H1 (cell line): ENCODE measurements at regions not wholly inside any gene's neighbourhood (a gene's known extent, or its start where the extent isn't known, plus 50 kb on each side); places are given as distances from the start of the nearest gene placed in this dataset.

Source experiments
- CTCF ChIA-PET: fragments of 300-600 bp; sonication (Branson Sonifier 250); formaldehyde crosslinking; loops from one replicate; lab custom pipeline; 2021; ENCODE audit not compliant: partially characterized antibody; lab: Charles Lee
- POLR2A ChIA-PET: fragments of 300-600 bp; sonication (Branson Sonifier 250); formaldehyde crosslinking; loops from one replicate; lab custom pipeline; 2021; ENCODE audit warnings: inconsistent platforms; ENCODE audit not compliant: partially characterized antibody; lab: Charles Lee
- DNase-seq, 2 experiments: peaks; one replicate each; pipeline versions ENCODE4 v3.0.0 to v3.0.0-alpha.2; 2010 to 2022; ENCODE audit warnings: low spot score in 2 of 2, low read depth in 1 of 2, mixed read lengths in 1 of 2
- FAIRE-seq: peaks from 2 replicates; lab custom pipeline; 2011; peaks lifted over from hg19 to GRCh38; lab: Jason Lieb, UNC
- H2AFZ ChIP-seq: 2 replicates; pipeline ENCODE4 v1.8.1; 2012; ENCODE audit warnings: low read length, inconsistent platforms
- H2AK5ac ChIP-seq: 2 replicates; pipeline ENCODE4 v1.6.1; 2013; ENCODE audit warnings: low read depth, low read length
- H2BK120ac ChIP-seq: replicated peaks from 2 replicates; pipeline ENCODE3; 2013; ENCODE audit warnings: low read depth, low read length, inconsistent platforms
- H2BK12ac ChIP-seq: 2 replicates; pipeline ENCODE4 v1.6.1; 2013; ENCODE audit warnings: low read depth, low read length
- H2BK15ac ChIP-seq: 2 replicates; pipeline ENCODE4 v1.6.1; 2013; ENCODE audit warnings: low read length
- H2BK20ac ChIP-seq: 2 replicates; pipeline ENCODE4 v1.6.1; 2013; ENCODE audit warnings: low read length
- H2BK5ac ChIP-seq: 2 replicates; pipeline ENCODE4 v1.6.1; 2013; ENCODE audit warnings: low read depth, low read length
- H3K14ac ChIP-seq: 2 replicates; pipeline ENCODE4 v1.6.1; 2013; ENCODE audit warnings: inconsistent platforms; ENCODE audit not compliant: insufficient read length
- H3K18ac ChIP-seq: 2 replicates; pipeline ENCODE4 v1.6.1; 2013; ENCODE audit warnings: low read length; ENCODE audit errors: extremely low read depth
- H3K23ac ChIP-seq: 2 replicates; pipeline ENCODE4 v1.6.1; 2013; ENCODE audit warnings: inconsistent platforms; ENCODE audit not compliant: insufficient read length
- H3K23me2 ChIP-seq: 2 replicates; pipeline ENCODE4 v1.6.1; 2013; ENCODE audit warnings: low read depth, low read length
- H3K27ac ChIP-seq: 2 replicates; pipeline ENCODE4 v1.6.1; 2011; ENCODE audit warnings: low read depth, low read length, inconsistent platforms
- H3K27me3 ChIP-seq, 4 experiments: replicated peaks in 1 of 4; 1 replicate in 1 of 4; 2 replicates in 3 of 4; pipeline versions ENCODE4 v1.6.1 to v1.8.1; 2011 to 2013; ENCODE audit warnings: low read length in 3 of 4, mild to moderate bottlenecking in 3 of 4, inconsistent platforms in 2 of 4, mixed read lengths in 2 of 4, moderate library complexity in 1 of 4; ENCODE audit not compliant: control insufficient read depth in 3 of 4, insufficient read depth in 3 of 4; ENCODE audit errors: extremely low read depth in 1 of 4
- H3K36me3 ChIP-seq, 4 experiments: 2 replicates each; pipeline versions ENCODE4 v1.6.1 to v1.8.1; 2011 to 2013; ENCODE audit warnings: mild to moderate bottlenecking in 4 of 4, low read length in 3 of 4, moderate library complexity in 2 of 4, control low read depth in 1 of 4, inconsistent platforms in 1 of 4; ENCODE audit not compliant: insufficient read depth in 4 of 4, control insufficient read depth in 2 of 4
- H3K4ac ChIP-seq: replicated peaks from 2 replicates; pipeline ENCODE3; 2013; ENCODE audit warnings: low read length, low read depth, mixed read lengths, inconsistent platforms; ENCODE audit not compliant: insufficient read length
- H3K4me1 ChIP-seq, 4 experiments: replicated peaks in 1 of 4; 1 replicate in 1 of 4; 2 replicates in 3 of 4; pipeline versions ENCODE4 v1.6.1 to v1.8.1; 2011 to 2013; ENCODE audit warnings: low read length in 3 of 4, inconsistent platforms in 2 of 4, mixed read lengths in 1 of 4; ENCODE audit not compliant: insufficient read depth in 4 of 4, control insufficient read depth in 3 of 4
- H3K4me2 ChIP-seq, 2 experiments: 2 replicates each; pipeline versions ENCODE4 v1.6.1 to v1.8.1; 2011 to 2013; ENCODE audit warnings: low read depth in 2 of 2, low read length in 2 of 2, control low read depth in 1 of 2, inconsistent platforms in 1 of 2, mild to moderate bottlenecking in 1 of 2; ENCODE audit not compliant: insufficient read depth in 1 of 2
- H3K4me3 ChIP-seq, 4 experiments: fragments of 200-600, 300-600 bp in 1 of 4; sonication (generic), shearing (Covaris generic), sonication (Bioruptor Twin) in 1 of 4; 2 replicates each; pipeline versions ENCODE4 v1.5.1 to v1.8.1; 2011 to 2016; ENCODE audit warnings: low read length in 4 of 4, low read depth in 3 of 4, control low read depth in 2 of 4, inconsistent platforms in 2 of 4, mild to moderate bottlenecking in 2 of 4, mixed read lengths in 1 of 4, moderate library complexity in 1 of 4; ENCODE audit not compliant: insufficient read depth in 2 of 4; ENCODE audit errors: extremely low read depth in 1 of 4
- H3K56ac ChIP-seq: replicated peaks from 2 replicates; pipeline ENCODE3; 2013; ENCODE audit warnings: low read depth, mild to moderate bottlenecking, mixed read lengths, low read length, inconsistent platforms; ENCODE audit not compliant: insufficient read length
- H3K79me1 ChIP-seq: 2 replicates; pipeline ENCODE4 v1.6.1; 2013; ENCODE audit warnings: low read depth, low read length, control low read depth
- H3K79me2 ChIP-seq, 2 experiments: 2 replicates each; pipeline versions ENCODE4 v1.6.1 to v1.8.1; 2012 to 2013; ENCODE audit warnings: low read length in 2 of 2, mild to moderate bottlenecking in 2 of 2, inconsistent platforms in 1 of 2; ENCODE audit not compliant: insufficient read depth in 2 of 2, control insufficient read depth in 1 of 2
- H3K9ac ChIP-seq, 4 experiments: replicated peaks in 1 of 4; 1 replicate in 1 of 4; 2 replicates in 3 of 4; pipeline versions ENCODE4 v1.6.1 to v1.8.1; 2011 to 2013; ENCODE audit warnings: low read depth in 3 of 4, low read length in 3 of 4, control low read depth in 2 of 4, mild to moderate bottlenecking in 2 of 4, moderate library complexity in 2 of 4, inconsistent platforms in 1 of 4; ENCODE audit errors: extremely low read depth in 1 of 4
- H3K9me3 ChIP-seq, 2 experiments: 2 replicates each; pipeline versions ENCODE4 v1.6.1 to v1.8.1; 2012 to 2013; ENCODE audit warnings: mild to moderate bottlenecking in 2 of 2, moderate library complexity in 2 of 2, control low read depth in 1 of 2, inconsistent platforms in 1 of 2, low read depth in 1 of 2, low read length in 1 of 2, mixed read lengths in 1 of 2; ENCODE audit not compliant: insufficient read depth in 2 of 2
- H4K20me1 ChIP-seq, 2 experiments: replicated peaks in 1 of 2; 2 replicates each; pipeline versions ENCODE3 to v1.8.1; 2011 to 2013; ENCODE audit warnings: inconsistent platforms in 2 of 2, low read length in 2 of 2, mild to moderate bottlenecking in 1 of 2; ENCODE audit not compliant: insufficient read depth in 2 of 2, control insufficient read depth in 1 of 2
- H4K5ac ChIP-seq: 2 replicates; pipeline ENCODE4 v1.6.1; 2013; ENCODE audit warnings: low read length, low read depth, mixed read lengths, inconsistent platforms; ENCODE audit not compliant: insufficient read length
- H4K8ac ChIP-seq: 2 replicates; pipeline ENCODE4 v1.8.0; 2013; ENCODE audit warnings: mild to moderate bottlenecking, moderate library complexity, low read length, inconsistent platforms; ENCODE audit not compliant: insufficient read depth; ENCODE audit errors: extremely low read depth
- H4K91ac ChIP-seq: replicated peaks from 2 replicates; pipeline ENCODE3; 2013; ENCODE audit warnings: low read length, mixed read lengths, inconsistent platforms; ENCODE audit not compliant: insufficient read length
- CREB1 ChIP-seq: IDR thresholded peaks from 2 replicates; pipeline ENCODE4 v1.6.1; 2012; ENCODE audit warnings: inconsistent platforms
- GABPA ChIP-seq: IDR thresholded peaks from 2 replicates; pipeline ENCODE4 v1.6.1; 2011; ENCODE audit warnings: mild to moderate bottlenecking, low read length, moderate library complexity, borderline replicate concordance; ENCODE audit not compliant: insufficient read depth
- JUN ChIP-seq: IDR thresholded peaks from 2 replicates; pipeline ENCODE4 v1.6.1; 2011; ENCODE audit warnings: low read depth, mild to moderate bottlenecking, improper control_type of control experiment, low read length
- KDM5A ChIP-seq: fragments of 200-600 bp; IDR thresholded peaks from 2 replicates; pipeline ENCODE4 v1.7.1; 2012; ENCODE audit warnings: mild to moderate bottlenecking, low read length, inconsistent platforms, mixed read lengths
- YY1 ChIP-seq: IDR thresholded peaks from 2 replicates; pipeline ENCODE4 v1.6.1; 2011; ENCODE audit warnings: low read depth, mild to moderate bottlenecking, low read length
- WGBS, 2 experiments: shearing (Covaris generic) in 1 of 2; methylation state at CpG; one replicate each; pipeline versions ENCODE4 v1.1.6 to v1.1.7; 2013 to 2015; ENCODE audit warnings: low lambda C conversion rate in 2 of 2, mixed read lengths in 2 of 2, inconsistent platforms in 1 of 2, low coverage in 1 of 2, missing lambda C conversion rate in 1 of 2; ENCODE audit not compliant: insufficient replicate concordance in 2 of 2, insufficient coverage in 1 of 2, insufficient read length in 1 of 2; ENCODE audit errors: extremely low coverage in 1 of 2, missing lambda C conversion rate in 1 of 2; 5-methylcytosine and 5-hydroxymethylcytosine counted together

DNA sequence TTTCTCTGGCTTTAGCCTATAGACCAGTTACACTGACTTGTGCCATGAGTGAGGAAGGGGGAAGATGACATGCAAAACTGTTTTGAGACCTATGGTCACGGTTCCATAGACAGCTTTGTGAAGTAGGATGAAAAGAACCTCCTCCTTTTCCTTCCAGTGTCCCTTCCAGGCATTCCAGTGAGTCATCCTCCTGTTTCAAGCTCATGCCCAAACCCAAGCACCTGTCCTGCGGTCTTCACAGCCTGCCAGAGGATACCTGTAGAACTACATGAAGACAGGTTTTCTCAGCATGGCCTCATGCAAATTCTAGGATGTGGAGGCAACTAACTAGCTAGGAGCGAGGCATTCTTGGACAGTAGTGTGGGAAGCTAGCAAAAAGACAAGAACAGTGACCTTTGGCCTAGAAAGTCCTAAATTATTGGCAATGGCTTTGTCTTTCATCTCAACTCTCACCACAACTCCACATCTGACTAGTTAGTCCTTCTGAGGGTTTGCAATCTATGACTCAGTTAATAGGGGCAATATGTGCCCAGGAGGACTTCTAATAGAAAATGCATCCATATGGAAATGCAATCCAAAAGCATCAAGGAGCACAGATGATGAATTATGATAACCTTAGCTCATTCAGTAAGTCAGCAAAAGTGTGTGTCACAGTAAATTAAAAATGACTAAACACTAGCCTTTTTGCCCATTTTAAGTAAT lies 154.7 kb downstream of the RBM43 start:
- H3K4ac ChIP-seq: no peak overlapping the region
- H4K91ac ChIP-seq: no peak overlapping the region
- 96% methylated on average over 3 of the region's 3 CpGs; no CpG with 5 or more reads in 1 of the 2 experiments for WGBS, 2 experiments
- no peak overlapping the region for H3K4me3 ChIP-seq
- H3K4me2 ChIP-seq: no peak overlapping the region
- no peaks in the 10 kb centered on the region for H4K20me1 ChIP-seq
- H3K14ac ChIP-seq: no peak overlapping the region
- no peaks in the 10 kb centered on the region; a peak in 1 of 4 replicates for H3K79me2 ChIP-seq
- no peak overlapping the region for H2BK20ac ChIP-seq
- H3K23ac ChIP-seq: no peak overlapping the region
- TF ChIP-seq JUN (no peak), YY1 (no peak), KDM5A (no peak), GABPA (no peak), CREB1 (no peak)
- TF ChIP-seq, all 59 proteins: peak for 0
- H3K36me3 ChIP-seq: peaks cover 0 to 5% (median 3%) of the 10 kb centered on the region in 4 experiments; a peak in 3 of 8 replicates
- H2BK15ac ChIP-seq: no peak overlapping the region
- H2BK12ac ChIP-seq: no peak overlapping the region
- H3K9ac ChIP-seq: no peak overlapping the region
- H4K8ac ChIP-seq: no peak overlapping the region
- ChIA-PET POLR2A (no interaction called here), CTCF (interaction anchor here (1.1 to 1.9 kb wide), 6 partner anchors 9 to 132 kb away, joined by 3 to 7 read pairs (median 4); no protein-coding TSS in a partner anchor)
- H3K4me1 ChIP-seq: peaks cover 0 to 7% (median 2%) of the 10 kb centered on the region in 4 experiments; a peak in 2 of 7 replicates
- H3K56ac ChIP-seq: no peak overlapping the region
- H2AK5ac ChIP-seq: no peak overlapping the region
- DNase-seq (no peak), FAIRE-seq (no peak)
- H3K79me1 ChIP-seq: no peaks in the 10 kb centered on the region
- H4K5ac ChIP-seq: no peak overlapping the region
- H3K23me2 ChIP-seq: no peaks in the 10 kb centered on the region
- H3K9me3 ChIP-seq: peaks cover 12 to 18% of the 10 kb centered on the region in 2 experiments; a peak in 3 of 4 replicates
- no peak overlapping the region for H3K27ac ChIP-seq
- no peaks in the 10 kb centered on the region for H3K27me3 ChIP-seq
- no peak overlapping the region for H2BK120ac ChIP-seq
- no peak overlapping the region for H3K18ac ChIP-seq
- 0 out of 2 replicates have a peak overlapping the region, but pooled peaks have one; percentile 2 for H2AFZ ChIP-seq
- no peak overlapping the region for H2BK5ac ChIP-seq
